GM19351 (cell line): ENCODE measurements at regions not wholly inside any gene's neighbourhood (a gene's known extent, or its start where the extent isn't known, plus 50 kb on each side); places are given as distances from the start of the nearest gene placed in this dataset.
A peak's percentile ranks its signal among the peaks of the same experiment; 100 is the strongest.

Source experiments
- ATAC-seq: cut with Tn5 transposase; IDR thresholded peaks from one replicate; pipeline ENCODE4 v1.9.1; 2021; ENCODE audit warnings: mild to moderate bottlenecking, moderate library complexity; ENCODE audit not compliant: unreplicated experiment

DNA sequence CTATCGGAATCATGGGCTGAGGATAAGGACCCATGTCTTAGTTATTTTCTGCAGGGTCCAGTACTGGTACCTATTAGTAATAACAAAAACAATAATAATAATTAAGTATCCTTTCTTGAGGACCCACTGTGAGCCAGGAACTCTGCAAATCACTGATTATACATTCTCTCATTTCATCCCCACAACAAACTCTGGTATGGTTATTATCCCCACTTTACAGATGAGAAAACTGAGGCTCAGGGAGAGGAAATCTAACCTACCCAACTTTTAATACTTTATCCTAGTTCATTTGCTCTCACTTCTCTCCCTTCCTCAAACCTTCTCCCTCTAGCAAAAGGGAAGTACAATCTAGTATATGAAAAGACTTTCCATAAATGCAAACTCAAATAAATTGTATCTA is 528.4 kb upstream of the PROK2 start:
- no peak for ATAC-seq

GRCh38 chr3:72312339-72312738 is 527.4 kb upstream of the PROK2 start:
- no peak for ATAC-seq

DNA sequence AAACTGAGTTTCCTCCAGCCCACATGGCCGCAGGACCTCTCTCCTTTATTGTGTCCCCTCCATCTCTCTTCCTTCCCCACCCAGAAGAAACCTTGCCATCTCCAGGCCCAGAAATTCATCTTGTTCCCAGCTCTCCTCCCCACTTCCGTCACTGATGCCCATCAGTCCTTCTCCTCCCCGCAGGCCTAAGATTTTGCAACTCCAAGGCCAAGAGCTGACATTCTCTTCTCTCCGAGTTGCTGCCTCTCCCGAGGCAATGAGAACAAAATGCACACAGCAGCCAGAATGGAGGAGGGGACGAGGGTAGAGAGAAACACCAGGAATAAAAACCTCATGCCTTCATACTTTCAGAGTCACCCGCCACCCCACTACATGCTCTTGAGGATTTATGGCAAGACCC is 526.5 kb upstream of the PROK2 start:
- ATAC-seq: no peak

DNA sequence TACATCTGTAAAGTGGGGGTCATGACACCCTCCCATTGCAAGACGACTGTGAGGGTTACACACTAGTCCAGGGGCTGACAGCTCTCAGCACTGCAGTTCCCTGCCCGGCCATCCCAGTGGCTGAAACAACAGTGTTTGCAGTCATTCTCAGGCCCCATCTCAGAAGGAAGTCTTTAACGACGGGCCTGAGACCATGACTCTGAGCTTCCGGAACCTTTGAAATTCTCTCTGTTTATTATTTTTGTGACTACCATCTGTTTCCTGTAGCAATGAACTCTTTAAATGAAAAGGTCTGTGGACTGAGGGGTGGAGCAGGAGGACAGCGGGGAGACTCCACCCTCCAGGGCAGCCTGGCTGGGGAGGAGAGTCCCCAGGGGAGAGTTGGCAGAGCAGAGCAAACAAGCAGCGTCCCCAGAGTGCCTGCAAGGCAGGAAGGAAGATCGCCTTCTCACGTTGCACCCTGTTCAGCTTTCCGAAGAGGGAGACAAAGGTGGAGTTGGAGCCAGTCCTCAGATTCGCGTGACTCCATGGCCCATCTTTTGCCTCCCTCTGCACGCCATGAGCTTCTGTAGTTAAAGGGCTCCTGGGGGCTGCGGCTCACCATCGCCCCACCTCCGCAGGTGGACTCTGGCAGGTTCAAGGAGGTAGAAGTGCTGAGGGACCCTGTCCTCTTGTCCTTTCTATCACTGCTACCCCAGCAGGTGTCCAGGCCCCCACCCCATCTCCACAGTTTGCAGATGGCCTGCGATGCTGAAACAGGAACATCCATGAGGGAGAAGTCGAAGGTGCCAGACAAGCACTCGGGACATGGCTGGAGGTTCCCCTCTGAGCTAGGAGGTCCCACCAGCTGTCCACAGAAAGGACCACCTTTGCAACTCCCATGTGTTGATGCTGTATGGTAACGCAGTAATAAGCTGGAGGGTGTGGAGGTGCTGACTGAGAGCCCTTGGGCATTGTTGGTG is 525.8 kb upstream of the PROK2 start:
- peak; percentile 88 for ATAC-seq

- no peak for ATAC-seq
Observed at GRCh38 chr3:72309661-72310418, 524.9 kb upstream of the PROK2 start.

DNA sequence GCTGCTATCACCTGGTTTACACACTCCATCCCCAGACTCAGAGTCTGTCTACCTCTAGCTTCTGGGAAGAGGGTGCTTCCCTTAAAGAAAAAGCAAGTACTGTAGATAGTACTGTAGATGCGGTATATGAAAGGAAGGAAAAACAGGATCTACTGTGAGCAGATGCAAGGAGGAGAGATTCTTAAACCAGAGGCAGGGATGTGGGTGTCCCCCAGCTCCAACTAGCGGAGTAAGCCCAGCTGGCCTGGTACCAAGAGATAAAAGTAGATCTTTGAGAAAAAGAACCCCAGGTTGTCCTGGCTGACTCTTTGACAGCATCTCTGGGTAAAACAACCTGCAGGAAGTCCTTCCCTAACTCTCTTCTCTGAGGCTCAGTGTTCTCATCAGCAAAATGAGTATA is 523.7 kb upstream of the PROK2 start:
- ATAC-seq: no peak

DNA sequence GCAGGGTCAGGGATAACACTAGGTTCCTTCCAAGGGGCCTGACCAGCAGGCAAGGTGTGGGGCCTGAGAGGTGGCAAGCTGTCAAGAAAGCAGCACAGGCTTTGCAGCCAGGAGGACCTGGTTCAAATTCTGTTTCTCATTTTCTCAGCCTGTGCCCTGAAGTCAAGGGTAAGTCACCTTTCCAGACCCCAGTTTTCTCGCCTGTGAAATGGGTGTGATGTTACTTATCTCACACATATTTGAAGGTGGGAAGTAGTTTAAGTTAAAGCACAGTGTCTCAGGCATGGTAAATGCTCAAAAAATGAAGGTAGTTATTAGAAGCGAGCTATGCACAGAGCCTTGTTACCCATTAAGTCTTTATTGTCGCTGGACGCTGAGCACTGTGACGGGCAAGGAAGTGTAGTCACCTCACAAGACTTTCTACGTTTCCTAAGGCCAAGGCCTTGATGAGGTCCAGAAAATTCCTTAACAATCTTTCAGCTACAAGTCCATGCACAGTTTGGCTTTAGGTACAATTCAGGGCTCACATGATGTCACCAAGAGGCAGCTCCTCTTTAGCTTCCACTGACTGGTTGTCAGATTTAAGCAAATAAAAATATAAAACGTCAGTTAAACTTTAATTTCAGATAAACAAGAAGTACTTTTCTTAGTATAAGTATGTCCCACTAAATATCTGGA is 522.6 kb upstream of the PROK2 start:
- ATAC-seq: no peak

DNA sequence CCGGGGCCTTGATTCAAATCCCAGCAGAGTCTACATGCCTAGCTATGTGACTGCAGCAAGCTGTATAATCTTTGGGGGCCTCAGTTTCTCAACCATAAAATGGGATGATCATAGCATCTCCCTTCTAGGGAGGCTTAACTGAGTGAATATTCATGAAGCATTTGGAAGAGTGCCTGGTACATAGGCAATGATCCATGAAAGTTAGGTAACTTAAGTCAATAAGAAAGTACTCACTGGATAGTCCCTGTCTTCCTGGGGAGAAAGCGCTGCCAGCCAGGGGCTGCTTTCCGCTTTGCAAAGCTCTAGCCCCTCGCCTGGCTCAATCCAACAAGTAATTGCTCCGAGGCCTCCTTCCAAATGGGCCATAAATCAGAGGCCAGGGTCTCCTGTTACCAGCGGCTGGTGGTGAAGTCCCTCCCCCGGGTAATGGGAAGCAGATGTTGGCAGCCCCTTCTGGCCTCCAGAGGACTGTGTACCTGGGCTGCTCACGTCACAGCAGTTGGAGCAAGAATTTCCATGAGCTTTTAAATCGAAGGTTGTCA is 521.9 kb upstream of the PROK2 start:
- no peak for ATAC-seq

DNA sequence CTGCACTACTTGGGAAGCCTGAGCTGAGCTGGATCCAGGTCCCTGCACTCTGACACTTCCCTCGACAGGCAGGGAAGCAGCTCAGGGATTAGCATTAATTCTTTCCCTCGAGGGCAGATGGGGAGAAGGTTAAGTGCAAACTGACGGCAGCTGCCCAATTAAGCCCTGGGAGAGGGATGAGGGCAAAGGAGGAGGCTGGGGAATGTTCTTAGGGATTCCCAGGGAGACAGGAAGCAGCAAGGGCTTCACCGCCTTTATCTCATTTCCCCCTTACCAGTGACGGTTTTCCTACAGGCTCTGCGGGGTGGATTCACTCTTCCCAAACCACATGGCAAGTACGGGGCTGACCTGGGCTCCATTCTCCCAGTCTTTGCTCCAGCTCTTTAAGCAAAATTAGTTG is 519.0 kb upstream of the PROK2 start:
- ATAC-seq: no peak

GRCh38 chr3:72301779-72302178 is 516.8 kb upstream of the PROK2 start:
- ATAC-seq: no peak

GRCh38 chr3:72300621-72301020 is 515.7 kb upstream of the PROK2 start:
- no peak for ATAC-seq

- ATAC-seq: no peak
Observed at GRCh38 chr3:72299823-72300222, 514.9 kb upstream of the PROK2 start.

DNA sequence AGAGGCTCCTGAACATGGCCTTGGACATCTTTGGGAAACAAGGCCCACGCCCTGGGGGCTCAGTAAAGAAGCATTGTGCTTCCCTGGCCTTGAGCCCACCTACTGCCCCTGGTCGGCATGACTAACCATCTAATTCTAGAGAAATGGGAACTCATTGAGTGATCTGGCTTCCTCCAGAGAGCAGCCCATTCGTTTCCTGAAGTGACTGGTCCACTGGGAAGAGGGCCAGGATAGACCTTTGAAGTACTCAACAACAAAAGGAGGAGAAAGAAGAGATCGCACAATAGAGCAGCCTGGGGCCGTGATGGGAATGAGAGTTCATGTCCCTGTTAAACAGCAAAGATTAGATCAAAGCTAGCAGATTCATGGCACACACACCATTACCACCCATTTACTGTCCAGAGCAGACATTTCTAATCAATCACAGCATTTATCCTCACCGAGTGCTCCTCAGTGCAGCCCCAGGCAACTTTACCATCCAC is 514.4 kb upstream of the PROK2 start:
- ATAC-seq: no peak

- no peak for ATAC-seq
Observed at GRCh38 chr3:72298201-72299152, 513.5 kb upstream of the PROK2 start.

- ATAC-seq: no peak
Observed at GRCh38 chr3:72297481-72297880, 512.5 kb upstream of the PROK2 start.

DNA sequence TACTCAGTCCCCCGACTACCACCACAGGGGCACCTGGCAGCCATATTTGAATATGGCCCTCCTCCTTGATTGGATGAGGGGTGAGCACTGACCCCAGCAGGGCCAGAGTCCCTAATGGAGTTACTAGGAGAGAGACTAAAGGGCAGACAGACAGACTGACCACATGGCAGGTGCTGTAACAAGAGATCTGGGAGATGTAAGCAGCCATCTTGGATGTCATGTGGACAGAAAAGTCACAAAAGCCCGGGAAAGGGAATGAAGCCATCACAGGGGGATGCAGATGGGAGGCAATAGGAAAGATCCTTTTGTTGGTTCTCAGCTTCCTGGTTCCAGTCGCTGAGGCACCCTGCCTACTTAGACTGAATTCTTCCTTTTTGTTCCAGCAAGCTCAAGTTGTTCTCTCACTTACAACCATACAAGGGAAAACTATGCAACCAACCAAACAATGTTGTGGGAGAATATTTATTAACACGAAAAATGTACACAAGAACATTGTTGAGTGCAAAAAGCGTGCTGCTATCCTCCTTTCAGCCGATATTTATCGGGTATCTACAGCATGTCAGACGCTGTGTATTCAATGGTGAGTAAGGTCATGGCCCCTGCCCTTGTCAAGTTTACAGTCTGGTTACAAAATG is 511.6 kb upstream of the PROK2 start:
- no peak for ATAC-seq

DNA sequence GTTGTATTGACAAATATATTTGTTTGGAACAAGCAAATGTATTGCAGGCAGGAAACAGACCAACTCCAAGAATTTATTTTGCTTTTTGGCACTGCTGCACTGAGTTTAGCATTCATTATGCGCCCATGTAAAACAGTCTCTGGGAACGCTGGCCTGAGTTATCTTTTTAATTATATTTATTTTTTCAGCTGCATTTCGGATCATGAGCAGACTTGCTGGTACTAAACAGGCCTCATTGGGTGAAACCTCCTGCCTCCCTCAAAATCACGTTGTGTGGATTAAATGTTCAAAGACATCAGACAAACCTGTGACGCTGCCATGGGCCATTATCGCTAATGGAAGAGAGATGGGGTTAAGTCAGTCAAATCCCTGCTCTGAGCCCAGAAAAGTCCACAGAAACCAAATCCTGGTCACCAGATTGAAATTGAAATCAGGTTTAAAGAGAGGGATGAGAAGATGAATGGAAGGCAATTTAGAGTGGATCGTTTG is 511.1 kb upstream of the PROK2 start:
- ATAC-seq: no peak

DNA sequence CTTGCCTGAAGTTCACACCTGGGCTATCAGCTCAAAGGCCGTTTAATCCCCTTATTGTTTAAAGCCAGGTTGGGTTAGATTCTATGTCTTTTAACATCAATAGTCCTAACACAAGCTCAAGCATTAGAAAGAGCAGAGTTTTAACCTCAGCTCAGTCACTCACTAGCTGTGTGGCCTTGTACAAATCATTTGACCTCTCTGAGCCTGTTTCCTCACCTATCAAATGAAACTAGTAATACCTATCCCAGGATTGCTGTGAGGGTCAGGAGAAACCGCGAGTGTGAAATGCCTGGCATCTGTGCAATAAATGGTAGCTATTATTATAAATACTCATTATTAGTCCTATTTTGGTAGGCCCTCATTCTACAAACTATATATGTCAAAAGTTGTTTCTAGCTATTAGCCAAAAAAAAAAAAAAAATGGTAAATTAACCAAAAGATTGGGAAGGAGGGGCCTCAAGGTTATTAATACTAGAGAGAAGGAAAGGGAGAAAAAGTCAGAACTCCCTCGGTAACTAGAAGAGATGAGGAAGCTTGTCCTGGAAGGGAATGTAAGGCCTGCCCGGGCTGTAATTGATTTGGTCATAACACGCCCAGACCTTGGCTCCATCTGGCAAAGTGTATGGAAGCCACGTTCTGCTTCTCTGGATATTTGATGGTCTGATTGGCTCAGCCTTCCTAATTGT is 510.5 kb upstream of the PROK2 start:
- no peak for ATAC-seq
